DOHH2 (cell line): ENCODE measurements at regions not wholly inside any gene's neighbourhood (a gene's known extent, or its start where the extent isn't known, plus 50 kb on each side); places are given as distances from the start of the nearest gene placed in this dataset.

Experiments used
- H3F3A ChIP-seq: fragments of 200-600 bp; sonication (generic), shearing (Covaris generic); 2 replicates; pipeline ENCODE4 v1.6.0; 2016; ENCODE audit warnings: antibody characterized with exemption, mild to moderate bottlenecking; ENCODE audit not compliant: control insufficient read depth, insufficient read depth
- H3K27ac ChIP-seq: fragments of 200-600 bp; sonication (generic); 2 replicates; pipeline ENCODE4 v1.5.1; 2014; ENCODE audit warnings: low read depth, mild to moderate bottlenecking, low read length, moderate library complexity
- H3K27me3 ChIP-seq: fragments of 200-600 bp; sonication (generic); 2 replicates; pipeline ENCODE4 v1.6.1; 2014; ENCODE audit warnings: mild to moderate bottlenecking, low read length, mixed read lengths; ENCODE audit not compliant: control insufficient read depth
- H3K36me3 ChIP-seq: fragments of 200-600 bp; sonication (generic); 2 replicates; pipeline ENCODE4 v1.6.1; 2014; ENCODE audit warnings: mild to moderate bottlenecking, low read length, moderate library complexity, mixed read lengths; ENCODE audit not compliant: control insufficient read depth
- H3K4me1 ChIP-seq: fragments of 200-600 bp; sonication (generic); 2 replicates; pipeline ENCODE4 v1.6.1; 2014; ENCODE audit warnings: mild to moderate bottlenecking, low read length, mixed read lengths; ENCODE audit not compliant: control insufficient read depth
- H3K4me2 ChIP-seq: fragments of 200-600 bp; sonication (generic); 2 replicates; pipeline ENCODE4 v1.6.0; 2014; ENCODE audit warnings: mild to moderate bottlenecking, low read length, moderate library complexity
- H3K4me3 ChIP-seq: fragments of 200-600 bp; sonication (generic); 2 replicates; pipeline ENCODE4 v1.5.1; 2014; ENCODE audit warnings: mild to moderate bottlenecking, low read length, mixed read lengths
- H3K79me2 ChIP-seq: fragments of 200-600 bp; sonication (generic); 2 replicates; pipeline ENCODE4 v1.6.1; 2014; ENCODE audit warnings: mild to moderate bottlenecking, low read length, mixed read lengths; ENCODE audit not compliant: control insufficient read depth
- H3K9me2 ChIP-seq: fragments of 200-600 bp; sonication (generic); replicated peaks from 2 replicates; pipeline ENCODE4 v1.6.1; 2014; ENCODE audit warnings: mild to moderate bottlenecking, low read length, mixed read lengths; ENCODE audit not compliant: control insufficient read depth
- H3K9me3 ChIP-seq: fragments of 200-600 bp; sonication (generic); 2 replicates; pipeline ENCODE4 v1.6.1; 2014; ENCODE audit warnings: antibody characterized with exemption, low read length, mixed read lengths; ENCODE audit not compliant: control insufficient read depth, insufficient read depth
- H4K20me1 ChIP-seq: fragments of 200-600 bp; sonication (generic); 2 replicates; pipeline ENCODE4 v1.6.0; 2014; ENCODE audit warnings: low read depth, mild to moderate bottlenecking, antibody characterized with exemption, low read length, moderate library complexity; ENCODE audit not compliant: control insufficient read depth, insufficient read depth
- EZH2phosphoT487 ChIP-seq: fragments of 200-600 bp; sonication (generic); IDR thresholded peaks from 2 replicates; pipeline ENCODE4 v1.6.1; 2017; ENCODE audit warnings: borderline replicate concordance, mild to moderate bottlenecking, antibody characterized with exemption, low read length, moderate library complexity, mixed read lengths
- TF ChIP-seq, protein P1 (sequence below): fragments of 200-600 bp; sonication (generic); IDR thresholded peaks from one replicate; pipeline ENCODE4 v1.5.1; 2014; ENCODE audit warnings: antibody characterized with exemption, mild to moderate bottlenecking, low read depth, low read length; ENCODE audit not compliant: poor library complexity, severe bottlenecking

DNA sequence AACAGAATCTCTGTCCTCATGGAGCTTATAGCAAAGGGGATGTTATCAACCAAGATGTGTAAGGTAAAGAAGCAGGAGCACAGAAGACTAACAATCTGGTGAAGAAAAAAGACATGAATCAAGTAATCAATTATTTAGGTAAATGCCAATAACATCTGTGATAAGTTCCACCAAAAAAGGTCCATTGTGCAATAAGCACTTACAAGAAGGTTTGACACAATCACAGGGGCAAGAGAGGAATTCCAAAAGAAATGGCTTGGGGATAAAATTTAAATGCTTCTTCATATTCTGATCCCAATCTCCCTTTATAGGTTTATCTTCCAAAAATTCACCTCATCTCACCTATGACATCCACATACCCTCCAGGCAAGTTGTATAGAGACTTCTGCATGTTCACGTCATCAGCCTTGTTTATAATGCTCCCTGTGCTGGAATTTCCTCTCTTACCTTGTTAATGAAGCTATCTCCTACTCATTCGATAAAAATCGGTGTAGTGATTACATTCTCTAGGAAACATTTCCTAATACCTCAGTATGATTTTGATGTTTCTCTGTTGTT is 53.6 kb upstream of the DPT start:
- Histone ChIP-seq H3K36me3 (no peaks in the 10 kb centered on the region), H3K4me1 (no peaks in the 10 kb centered on the region), H3K4me2 (no peak overlapping the region), H3K27me3 (no peaks in the 10 kb centered on the region), H3K79me2 (no peaks in the 10 kb centered on the region), H3K9me3 (no peaks in the 10 kb centered on the region), H3K4me3 (no peak overlapping the region), H3F3A (no peaks in the 10 kb centered on the region), H4K20me1 (no peaks in the 10 kb centered on the region), H3K27ac (no peak overlapping the region), H3K9me2 (no peaks in the 10 kb centered on the region)
- TF ChIP-seq, protein P1, sequence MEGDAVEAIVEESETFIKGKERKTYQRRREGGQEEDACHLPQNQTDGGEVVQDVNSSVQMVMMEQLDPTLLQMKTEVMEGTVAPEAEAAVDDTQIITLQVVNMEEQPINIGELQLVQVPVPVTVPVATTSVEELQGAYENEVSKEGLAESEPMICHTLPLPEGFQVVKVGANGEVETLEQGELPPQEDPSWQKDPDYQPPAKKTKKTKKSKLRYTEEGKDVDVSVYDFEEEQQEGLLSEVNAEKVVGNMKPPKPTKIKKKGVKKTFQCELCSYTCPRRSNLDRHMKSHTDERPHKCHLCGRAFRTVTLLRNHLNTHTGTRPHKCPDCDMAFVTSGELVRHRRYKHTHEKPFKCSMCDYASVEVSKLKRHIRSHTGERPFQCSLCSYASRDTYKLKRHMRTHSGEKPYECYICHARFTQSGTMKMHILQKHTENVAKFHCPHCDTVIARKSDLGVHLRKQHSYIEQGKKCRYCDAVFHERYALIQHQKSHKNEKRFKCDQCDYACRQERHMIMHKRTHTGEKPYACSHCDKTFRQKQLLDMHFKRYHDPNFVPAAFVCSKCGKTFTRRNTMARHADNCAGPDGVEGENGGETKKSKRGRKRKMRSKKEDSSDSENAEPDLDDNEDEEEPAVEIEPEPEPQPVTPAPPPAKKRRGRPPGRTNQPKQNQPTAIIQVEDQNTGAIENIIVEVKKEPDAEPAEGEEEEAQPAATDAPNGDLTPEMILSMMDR: no peak
- no peak for TF ChIP-seq EZH2phosphoT487

- H3K36me3 ChIP-seq: no peaks in the 10 kb centered on the region
- no peak overlapping the region for H3K27ac ChIP-seq
- H3K4me2 ChIP-seq: no peak overlapping the region
- TF ChIP-seq, protein P1: no peak
- TF ChIP-seq EZH2phosphoT487: no peak
- H3K4me1 ChIP-seq: no peaks in the 10 kb centered on the region
- H3K4me3 ChIP-seq: no peak overlapping the region
- no peaks in the 10 kb centered on the region for H3F3A ChIP-seq
- H3K27me3 ChIP-seq: no peaks in the 10 kb centered on the region
- no peaks in the 10 kb centered on the region for H4K20me1 ChIP-seq
- H3K9me3 ChIP-seq: no peaks in the 10 kb centered on the region
- no peaks in the 10 kb centered on the region for H3K9me2 ChIP-seq
- H3K79me2 ChIP-seq: no peaks in the 10 kb centered on the region
Measured at GRCh38 chr1:168783458-168784210, 54.6 kb upstream of the DPT start.

DNA sequence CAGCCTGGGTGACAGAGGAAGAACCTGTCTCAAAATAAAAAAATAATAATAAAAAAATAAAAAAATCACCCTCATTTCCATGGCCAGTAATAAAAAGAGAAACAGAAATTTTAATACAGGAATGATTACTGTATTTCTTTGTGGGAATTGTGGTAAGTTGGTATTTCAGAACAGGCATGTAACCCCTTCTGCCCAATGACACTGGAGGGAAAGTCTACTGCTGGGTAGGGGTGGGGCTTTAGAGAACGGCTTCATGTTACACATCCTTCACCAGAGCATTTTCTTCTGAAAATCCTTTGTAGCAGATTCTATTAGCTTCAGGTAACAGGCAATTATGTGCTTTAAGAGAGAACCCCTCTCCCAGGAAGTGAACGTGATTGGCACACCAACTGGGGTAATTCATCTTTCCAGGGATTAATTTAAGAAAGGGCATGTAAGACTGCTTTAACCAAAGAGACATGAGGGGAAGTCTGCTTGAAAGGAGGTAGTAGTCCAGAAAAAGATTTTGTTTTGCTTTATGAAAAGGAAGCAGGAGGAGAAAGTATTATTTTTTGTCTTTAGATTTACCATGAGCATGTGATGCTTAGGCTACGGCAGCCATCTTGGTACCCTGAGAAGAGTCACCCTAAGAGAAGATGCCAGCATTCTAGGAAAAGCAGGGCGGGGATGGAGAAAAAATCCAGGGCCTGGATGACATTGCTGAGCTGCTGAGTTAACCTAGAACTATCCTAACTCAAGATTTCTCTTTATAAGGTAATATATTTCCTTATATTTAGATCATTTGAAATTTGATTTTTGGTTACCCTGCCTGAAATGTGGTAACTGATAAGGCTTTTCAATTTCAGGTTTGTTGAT is 57.7 kb upstream of the DPT start:
- no peak overlapping the region for H3K4me2 ChIP-seq
- H3F3A ChIP-seq: no peaks in the 10 kb centered on the region
- H3K4me1 ChIP-seq: no peaks in the 10 kb centered on the region
- H3K9me2 ChIP-seq: no peaks in the 10 kb centered on the region
- H3K36me3 ChIP-seq: no peaks in the 10 kb centered on the region
- no peak overlapping the region for H3K27ac ChIP-seq
- H3K79me2 ChIP-seq: no peaks in the 10 kb centered on the region
- no peak overlapping the region for H3K4me3 ChIP-seq
- H3K27me3 ChIP-seq: no peaks in the 10 kb centered on the region
- H4K20me1 ChIP-seq: no peaks in the 10 kb centered on the region
- TF ChIP-seq, protein P1: no peak
- H3K9me3 ChIP-seq: no peaks in the 10 kb centered on the region
